ENCODE measurements at regions not wholly inside any gene's neighbourhood (a gene's known extent, or its start where the extent isn't known, plus 50 kb on each side); places are given as distances from the start of the nearest gene placed in this dataset.

DNA sequence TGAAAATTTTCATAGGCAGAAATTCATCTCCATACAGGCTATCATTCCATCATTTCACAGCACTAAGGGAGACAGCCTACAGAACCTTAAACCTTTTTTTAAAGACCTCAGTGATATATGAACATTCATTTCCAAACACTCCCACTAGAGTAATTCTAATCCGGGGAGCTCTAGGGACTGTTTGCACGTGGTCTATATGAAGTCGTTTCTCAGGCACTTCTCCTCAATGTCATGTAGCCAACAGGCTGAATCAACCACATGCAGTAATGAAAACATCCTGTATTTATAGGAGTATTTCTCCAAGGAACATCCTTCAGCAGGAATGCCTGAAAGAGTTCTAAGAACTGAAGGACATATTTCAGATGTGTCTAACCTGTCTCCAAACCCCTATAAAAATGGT, 97.3 kb upstream of the CREB1 start:
- H4K8ac ChIP-seq (ENCODE audit: low read depth, low read length), result no peak overlapping the region
- no peak overlapping the region for H4K12ac ChIP-seq (ENCODE audit: low read depth, low read length)
- H3K36me3 ChIP-seq (ENCODE audit: control insufficient read depth in 1 of 2, insufficient read depth in 2 of 2, low read length in 2 of 2), result no peaks in the 10 kb centered on the region
- no peak overlapping the region for H3K4me3 ChIP-seq (ENCODE audit: low read depth, low read length)
- H2AK5ac ChIP-seq (ENCODE audit: low read length), result no peak overlapping the region
- no peak overlapping the region for H2BK120ac ChIP-seq (ENCODE audit: insufficient read depth, low read length, poor library complexity)
- H2AFZ ChIP-seq (ENCODE audit: insufficient read depth, low read length, poor library complexity), result no peak overlapping the region
- no peaks in the 10 kb centered on the region for H3K79me2 ChIP-seq (ENCODE audit: control insufficient read depth, insufficient read depth, low read length, poor library complexity)
- H3K4me2 ChIP-seq (ENCODE audit: low read length), result no peak overlapping the region
- WGBS (ENCODE audit: extremely low coverage, insufficient coverage, insufficient read length), result no CpG with 5 or more reads among the region's 3 CpGs
- no peaks in the 10 kb centered on the region for H3K79me1 ChIP-seq (ENCODE audit: low read length)
- no peaks in the 10 kb centered on the region for H3K9me3 ChIP-seq (ENCODE audit: insufficient read depth, low read depth, low read length)
- H3K27ac ChIP-seq (ENCODE audit: low read depth, low read length), result no peak overlapping the region
- H2BK5ac ChIP-seq (ENCODE audit: low read depth, low read length, poor library complexity), result no peak overlapping the region
- H3K27me3 ChIP-seq (ENCODE audit: insufficient read depth, low read length), result no peaks in the 10 kb centered on the region
- no peak overlapping the region for H3K4ac ChIP-seq (ENCODE audit: low read depth, low read length)
- no peaks in the 10 kb centered on the region for H3K4me1 ChIP-seq (ENCODE audit: control insufficient read depth in 1 of 2, insufficient read depth in 2 of 2, low read length in 2 of 2)
- H3K9ac ChIP-seq (ENCODE audit: low read length), result no peak overlapping the region
- no peak overlapping the region for H4K91ac ChIP-seq (ENCODE audit: low read depth, low read length)
- no peak overlapping the region for H3K14ac ChIP-seq (ENCODE audit: low read length)
- no peak overlapping the region for H2BK12ac ChIP-seq (ENCODE audit: low read length)
- H3K23ac ChIP-seq (ENCODE audit: low read length), result no peak overlapping the region
- no peak overlapping the region for H3K18ac ChIP-seq (ENCODE audit: low read length)
- no peak for DNase-seq

DNA sequence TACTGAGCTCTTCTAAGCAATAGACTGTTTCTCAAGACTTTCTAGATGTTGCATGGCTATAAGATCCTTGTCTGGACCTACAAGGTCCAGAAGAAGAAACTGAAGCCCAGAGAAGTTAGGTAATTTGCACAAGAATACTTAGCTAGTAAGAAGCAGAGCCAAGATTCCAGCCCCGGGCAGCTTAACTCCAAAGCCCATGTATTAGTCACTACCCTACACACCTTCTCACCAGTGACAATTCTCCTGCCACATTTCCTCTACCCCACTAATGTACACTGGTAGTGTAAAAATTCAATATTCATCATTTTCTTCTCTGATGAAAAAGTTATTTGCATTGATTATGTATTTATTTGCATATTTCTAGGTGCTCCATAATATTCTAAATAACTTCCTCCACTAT, 95.5 kb upstream of the CREB1 start:
- Histone ChIP-seq H4K8ac (ENCODE audit: low read depth, low read length) (no peak overlapping the region), H2BK5ac (ENCODE audit: low read depth, low read length, poor library complexity) (no peak overlapping the region), H3K9me3 (ENCODE audit: insufficient read depth, low read depth, low read length) (no peaks in the 10 kb centered on the region), H3K23ac (ENCODE audit: low read length) (no peak overlapping the region), H4K91ac (ENCODE audit: low read depth, low read length) (no peak overlapping the region), H3K79me2 (ENCODE audit: control insufficient read depth, insufficient read depth, low read length, poor library complexity) (no peaks in the 10 kb centered on the region), H3K36me3 (ENCODE audit: control insufficient read depth in 1 of 2, insufficient read depth in 2 of 2, low read length in 2 of 2) (no peaks in the 10 kb centered on the region), H3K4me3 (ENCODE audit: low read depth, low read length) (no peak overlapping the region), H2BK12ac (ENCODE audit: low read length) (no peak overlapping the region), H3K79me1 (ENCODE audit: low read length) (no peaks in the 10 kb centered on the region), H3K4me1 (ENCODE audit: control insufficient read depth in 1 of 2, insufficient read depth in 2 of 2, low read length in 2 of 2) (no peaks in the 10 kb centered on the region), H3K27me3 (ENCODE audit: insufficient read depth, low read length) (no peaks in the 10 kb centered on the region), H3K4me2 (ENCODE audit: low read length) (no peak overlapping the region), H3K27ac (ENCODE audit: low read depth, low read length) (no peak overlapping the region), H2AK5ac (ENCODE audit: low read length) (no peak overlapping the region), H2BK120ac (ENCODE audit: insufficient read depth, low read length, poor library complexity) (no peak overlapping the region), H3K4ac (ENCODE audit: low read depth, low read length) (no peak overlapping the region), H2AFZ (ENCODE audit: insufficient read depth, low read length, poor library complexity) (no peak overlapping the region), H4K12ac (ENCODE audit: low read depth, low read length) (no peak overlapping the region), H3K14ac (ENCODE audit: low read length) (no peak overlapping the region), H3K9ac (ENCODE audit: low read length) (no peak overlapping the region), H3K18ac (ENCODE audit: low read length) (no peak overlapping the region)
- no peak for DNase-seq
- no CpG with 5 or more reads among the region's 1 CpG for WGBS (ENCODE audit: extremely low coverage, insufficient coverage, insufficient read length)

DNA sequence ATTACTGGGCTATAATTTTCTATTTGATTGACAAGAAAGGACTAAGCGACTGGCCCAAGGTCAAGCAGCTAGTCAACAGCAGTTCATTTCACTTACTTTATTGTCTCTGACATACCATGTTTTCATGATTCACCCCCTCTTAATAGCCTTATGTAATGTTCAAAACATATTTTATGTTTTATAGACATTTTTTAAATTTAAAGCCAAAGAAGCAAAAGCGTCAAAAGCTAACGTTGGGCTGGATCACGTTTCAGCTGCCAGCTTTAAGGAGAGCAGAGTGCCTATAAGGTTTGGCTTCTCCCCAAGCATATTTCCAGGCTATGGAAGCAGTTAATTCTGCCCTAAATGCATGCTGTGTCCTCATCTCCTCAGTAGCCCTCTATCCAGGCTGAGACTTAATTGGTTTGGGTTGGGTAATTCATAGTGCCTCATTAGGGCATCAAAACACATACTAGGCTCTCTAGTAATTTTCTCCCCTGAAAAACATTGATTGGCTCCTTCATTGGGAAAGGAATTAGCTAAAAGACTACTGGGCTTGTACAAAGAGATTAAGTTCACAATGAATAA, 94.8 kb upstream of the CREB1 start:
- no peak overlapping the region for H3K14ac ChIP-seq (ENCODE audit: low read length)
- no peak overlapping the region for H2AFZ ChIP-seq (ENCODE audit: insufficient read depth, low read length, poor library complexity)
- H3K4me1 ChIP-seq (ENCODE audit: control insufficient read depth in 1 of 2, insufficient read depth in 2 of 2, low read length in 2 of 2), result no peaks in the 10 kb centered on the region
- no peak overlapping the region for H3K4me2 ChIP-seq (ENCODE audit: low read length)
- H4K12ac ChIP-seq (ENCODE audit: low read depth, low read length), result no peak overlapping the region
- H3K18ac ChIP-seq (ENCODE audit: low read length), result no peak overlapping the region
- no peaks in the 10 kb centered on the region for H3K36me3 ChIP-seq (ENCODE audit: control insufficient read depth in 1 of 2, insufficient read depth in 2 of 2, low read length in 2 of 2)
- no CpG with 5 or more reads among the region's 4 CpGs for WGBS (ENCODE audit: extremely low coverage, insufficient coverage, insufficient read length)
- no peak overlapping the region for H2AK5ac ChIP-seq (ENCODE audit: low read length)
- H2BK12ac ChIP-seq (ENCODE audit: low read length), result no peak overlapping the region
- H4K91ac ChIP-seq (ENCODE audit: low read depth, low read length), result no peak overlapping the region
- DNase-seq, result no peak
- H2BK120ac ChIP-seq (ENCODE audit: insufficient read depth, low read length, poor library complexity), result no peak overlapping the region
- H3K79me1 ChIP-seq (ENCODE audit: low read length), result no peaks in the 10 kb centered on the region
- H3K79me2 ChIP-seq (ENCODE audit: control insufficient read depth, insufficient read depth, low read length, poor library complexity), result no peaks in the 10 kb centered on the region
- no peaks in the 10 kb centered on the region for H3K9me3 ChIP-seq (ENCODE audit: insufficient read depth, low read depth, low read length)
- no peak overlapping the region for H3K4ac ChIP-seq (ENCODE audit: low read depth, low read length)
- no peak overlapping the region for H4K8ac ChIP-seq (ENCODE audit: low read depth, low read length)
- H3K23ac ChIP-seq (ENCODE audit: low read length), result no peak overlapping the region
- no peaks in the 10 kb centered on the region for H3K27me3 ChIP-seq (ENCODE audit: insufficient read depth, low read length)
- no peak overlapping the region for H3K27ac ChIP-seq (ENCODE audit: low read depth, low read length)
- H3K9ac ChIP-seq (ENCODE audit: low read length), result no peak overlapping the region
- no peak overlapping the region for H2BK5ac ChIP-seq (ENCODE audit: low read depth, low read length, poor library complexity)
- no peak overlapping the region for H3K4me3 ChIP-seq (ENCODE audit: low read depth, low read length)

DNA sequence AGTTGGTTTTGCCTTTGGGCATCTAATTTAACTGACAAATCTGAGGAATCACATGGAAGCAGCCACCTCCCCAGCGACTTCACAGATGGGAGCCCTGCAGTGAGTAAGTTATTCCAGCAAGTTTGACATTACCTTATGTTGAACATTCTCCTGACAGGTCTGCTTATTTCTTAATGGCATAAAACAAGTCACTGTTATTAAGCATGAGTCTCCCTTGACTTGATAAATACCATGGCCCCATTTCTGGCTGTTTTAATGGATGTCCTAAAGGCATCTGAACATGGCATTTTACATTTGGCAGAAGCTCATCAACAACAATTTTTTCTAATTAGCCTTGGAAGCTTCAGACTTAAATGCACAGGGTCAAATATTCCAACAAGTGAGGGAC, 92.6 kb upstream of the CREB1 start:
- no peak overlapping the region for H2BK5ac ChIP-seq (ENCODE audit: low read depth, low read length, poor library complexity)
- no peak overlapping the region for H3K18ac ChIP-seq (ENCODE audit: low read length)
- H3K36me3 ChIP-seq (ENCODE audit: control insufficient read depth in 1 of 2, insufficient read depth in 2 of 2, low read length in 2 of 2), result no peaks in the 10 kb centered on the region
- H3K79me2 ChIP-seq (ENCODE audit: control insufficient read depth, insufficient read depth, low read length, poor library complexity), result no peaks in the 10 kb centered on the region
- no peaks in the 10 kb centered on the region for H3K79me1 ChIP-seq (ENCODE audit: low read length)
- no peaks in the 10 kb centered on the region for H3K27me3 ChIP-seq (ENCODE audit: insufficient read depth, low read length)
- H4K8ac ChIP-seq (ENCODE audit: low read depth, low read length), result no peak overlapping the region
- no peak overlapping the region for H3K4me3 ChIP-seq (ENCODE audit: low read depth, low read length)
- no peak overlapping the region for H4K91ac ChIP-seq (ENCODE audit: low read depth, low read length)
- H3K4me2 ChIP-seq (ENCODE audit: low read length), result no peak overlapping the region
- no peaks in the 10 kb centered on the region for H3K9me3 ChIP-seq (ENCODE audit: insufficient read depth, low read depth, low read length)
- no peak overlapping the region for H3K9ac ChIP-seq (ENCODE audit: low read length)
- no peak overlapping the region for H3K4ac ChIP-seq (ENCODE audit: low read depth, low read length)
- WGBS (ENCODE audit: extremely low coverage, insufficient coverage, insufficient read length), result no CpG with 5 or more reads among the region's 1 CpG
- no peak overlapping the region for H2BK12ac ChIP-seq (ENCODE audit: low read length)
- H4K12ac ChIP-seq (ENCODE audit: low read depth, low read length), result no peak overlapping the region
- no peak overlapping the region for H3K27ac ChIP-seq (ENCODE audit: low read depth, low read length)
- H3K14ac ChIP-seq (ENCODE audit: low read length), result no peak overlapping the region
- no peak overlapping the region for H3K23ac ChIP-seq (ENCODE audit: low read length)
- no peak overlapping the region for H2BK120ac ChIP-seq (ENCODE audit: insufficient read depth, low read length, poor library complexity)
- H2AFZ ChIP-seq (ENCODE audit: insufficient read depth, low read length, poor library complexity), result no peak overlapping the region
- no peak overlapping the region for H2AK5ac ChIP-seq (ENCODE audit: low read length)
- no peaks in the 10 kb centered on the region for H3K4me1 ChIP-seq (ENCODE audit: control insufficient read depth in 1 of 2, insufficient read depth in 2 of 2, low read length in 2 of 2)
- DNase-seq, result no peak

Measured in trophoblast cell (in vitro differentiated cells and primary cell).